Loucy (cell line): ENCODE measurements at regions not wholly inside any gene's neighbourhood (a gene's known extent, or its start where the extent isn't known, plus 50 kb on each side); places are given as distances from the start of the nearest gene placed in this dataset.

Source experiments
- CTCF ChIP-seq: fragments of 200-600 bp; sonication (generic); conservative IDR thresholded peaks from 2 replicates; pipeline ENCODE4 v1.5.1; 2014; ENCODE audit warnings: mild to moderate bottlenecking, antibody characterized with exemption, low read length
- EZH2phosphoT487 ChIP-seq: fragments of 200-600 bp; IDR thresholded peaks from 2 replicates; pipeline ENCODE4 v1.6.1; 2018; ENCODE audit warnings: antibody characterized with exemption, mild to moderate bottlenecking, moderate library complexity, borderline replicate concordance

GRCh38 chr18:40108596-40108995 lies 1846.4 kb upstream of the PIK3C3 start:
- TF ChIP-seq EZH2phosphoT487 = no peak
- TF ChIP-seq CTCF = no peak
